Suprapubic skin (tissue), 4 donors: ENCODE measurements at regions not wholly inside any gene's neighbourhood (a gene's known extent, or its start where the extent isn't known, plus 50 kb on each side); places are given as distances from the start of the nearest gene placed in this dataset.

Experiments
- DNase-seq, 2 donors: peaks; one replicate each; pipeline ENCODE4 v3.0.0-alpha.2; 2019; ENCODE audit warnings: low spot score in 2 of 2
- H3K27ac ChIP-seq: fragments of 200-600 bp; sonication (generic); one replicate; pipeline ENCODE4 v1.5.1; 2019
- H3K27me3 ChIP-seq: fragments of 200-600 bp; sonication (generic); one replicate; pipeline ENCODE4 v1.5.1; 2019
- H3K36me3 ChIP-seq: fragments of 200-600 bp; sonication (generic); one replicate; pipeline ENCODE4 v1.5.1; 2019
- H3K4me1 ChIP-seq: fragments of 200-600 bp; sonication (generic); one replicate; pipeline ENCODE4 v1.5.1; 2019
- H3K4me3 ChIP-seq: fragments of 200-600 bp; sonication (generic); one replicate; pipeline ENCODE4 v1.5.1; 2019; ENCODE audit warnings: mild to moderate bottlenecking
- H3K9me3 ChIP-seq: fragments of 200-600 bp; sonication (generic); one replicate; pipeline ENCODE4 v1.5.1; 2019
- EP300 ChIP-seq: sonication (generic); formaldehyde crosslinking; IDR thresholded peaks from one replicate; pipeline ENCODE4 v1.6.1; 2017; ENCODE audit warnings: antibody characterized with exemption
- POLR2A ChIP-seq, 2 donors: fragments of 450-650 bp; IDR thresholded peaks; one replicate each; pipeline ENCODE4 v1.6.1; 2017; ENCODE audit warnings: antibody characterized with exemption in 2 of 2, mild to moderate bottlenecking in 2 of 2, moderate library complexity in 2 of 2
- POLR2AphosphoS5 ChIP-seq, 3 donors: sonication (generic); formaldehyde crosslinking; IDR thresholded peaks; one replicate each; pipeline ENCODE4 v1.6.1; 2017; ENCODE audit warnings: antibody characterized with exemption in 3 of 3
- WGBS: methylation state at CpG from one replicate; pipeline ENCODE4 v1.1.5; 2018; 5-methylcytosine and 5-hydroxymethylcytosine counted together
- TF ChIP-seq, protein P1 (sequence below), 2 donors: fragments of 200-600 bp in 1 of 2; fragments of 450-650 bp in 1 of 2; sonication (generic) in 1 of 2; IDR thresholded peaks; one replicate each; pipeline ENCODE4 v1.5.1; 2016 to 2019; ENCODE audit warnings: antibody characterized with exemption in 2 of 2, mild to moderate bottlenecking in 1 of 2, moderate library complexity in 1 of 2

DNA sequence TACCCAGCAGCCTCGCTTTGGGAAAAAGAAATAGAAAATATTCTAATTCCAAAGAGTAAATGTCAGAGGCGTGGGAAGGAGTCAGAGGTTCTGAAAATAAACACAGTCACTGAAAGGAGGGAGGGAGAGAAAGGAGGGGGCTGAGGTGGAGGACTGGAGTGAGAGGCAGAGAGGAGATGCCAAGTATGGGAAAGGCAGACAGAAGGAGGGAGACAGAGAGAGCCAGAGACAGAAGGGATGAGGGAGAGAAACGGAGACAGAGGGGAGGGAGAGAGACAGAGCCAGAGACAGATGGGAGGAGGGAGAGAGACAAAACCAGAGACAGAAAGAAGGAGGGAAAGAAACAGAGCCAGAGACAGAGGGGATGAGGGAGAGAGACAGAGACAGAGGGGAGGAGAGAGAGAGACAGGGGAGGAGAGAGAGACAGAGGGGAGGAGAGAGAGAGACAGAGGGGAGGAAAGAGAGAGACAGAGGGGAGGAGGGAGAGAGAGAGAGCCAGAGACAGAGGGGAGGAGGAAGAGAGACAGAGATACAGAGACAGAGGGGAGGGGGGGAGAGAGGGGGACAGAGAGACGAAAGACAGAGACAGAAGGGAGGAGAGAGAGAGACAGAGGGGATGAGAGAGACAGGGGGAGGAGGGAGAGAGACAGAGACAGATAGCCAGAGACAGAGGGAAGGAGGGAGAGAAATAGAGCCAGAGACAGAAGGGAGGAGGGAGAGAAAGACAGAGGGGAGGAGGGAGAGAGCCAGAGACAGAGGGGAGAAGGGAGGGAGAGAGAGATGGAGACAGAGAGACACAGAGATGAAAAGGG, 525.5 kb downstream of the MATN1 start:
- Histone ChIP-seq H3K4me3 (no peak overlapping the region), H3K36me3 (no peaks in the 10 kb centered on the region), H3K27ac (no peak overlapping the region), H3K27me3 (peaks cover 3% of the 10 kb centered on the region), H3K9me3 (no peaks in the 10 kb centered on the region), H3K4me1 (peaks cover 9% of the 10 kb centered on the region)
- 43% methylated on average over 4 of the region's 4 CpGs for WGBS
- no peak for DNase-seq
- no peak for TF ChIP-seq POLR2AphosphoS5 (IDR thresholded peaks at IDR 0.05)
- no peak for TF ChIP-seq EP300
- no peak for TF ChIP-seq POLR2A (IDR thresholded peaks at IDR 0.05)
- TF ChIP-seq, protein P1, sequence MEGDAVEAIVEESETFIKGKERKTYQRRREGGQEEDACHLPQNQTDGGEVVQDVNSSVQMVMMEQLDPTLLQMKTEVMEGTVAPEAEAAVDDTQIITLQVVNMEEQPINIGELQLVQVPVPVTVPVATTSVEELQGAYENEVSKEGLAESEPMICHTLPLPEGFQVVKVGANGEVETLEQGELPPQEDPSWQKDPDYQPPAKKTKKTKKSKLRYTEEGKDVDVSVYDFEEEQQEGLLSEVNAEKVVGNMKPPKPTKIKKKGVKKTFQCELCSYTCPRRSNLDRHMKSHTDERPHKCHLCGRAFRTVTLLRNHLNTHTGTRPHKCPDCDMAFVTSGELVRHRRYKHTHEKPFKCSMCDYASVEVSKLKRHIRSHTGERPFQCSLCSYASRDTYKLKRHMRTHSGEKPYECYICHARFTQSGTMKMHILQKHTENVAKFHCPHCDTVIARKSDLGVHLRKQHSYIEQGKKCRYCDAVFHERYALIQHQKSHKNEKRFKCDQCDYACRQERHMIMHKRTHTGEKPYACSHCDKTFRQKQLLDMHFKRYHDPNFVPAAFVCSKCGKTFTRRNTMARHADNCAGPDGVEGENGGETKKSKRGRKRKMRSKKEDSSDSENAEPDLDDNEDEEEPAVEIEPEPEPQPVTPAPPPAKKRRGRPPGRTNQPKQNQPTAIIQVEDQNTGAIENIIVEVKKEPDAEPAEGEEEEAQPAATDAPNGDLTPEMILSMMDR (IDR thresholded peaks at IDR 0.05) = no peak

DNA sequence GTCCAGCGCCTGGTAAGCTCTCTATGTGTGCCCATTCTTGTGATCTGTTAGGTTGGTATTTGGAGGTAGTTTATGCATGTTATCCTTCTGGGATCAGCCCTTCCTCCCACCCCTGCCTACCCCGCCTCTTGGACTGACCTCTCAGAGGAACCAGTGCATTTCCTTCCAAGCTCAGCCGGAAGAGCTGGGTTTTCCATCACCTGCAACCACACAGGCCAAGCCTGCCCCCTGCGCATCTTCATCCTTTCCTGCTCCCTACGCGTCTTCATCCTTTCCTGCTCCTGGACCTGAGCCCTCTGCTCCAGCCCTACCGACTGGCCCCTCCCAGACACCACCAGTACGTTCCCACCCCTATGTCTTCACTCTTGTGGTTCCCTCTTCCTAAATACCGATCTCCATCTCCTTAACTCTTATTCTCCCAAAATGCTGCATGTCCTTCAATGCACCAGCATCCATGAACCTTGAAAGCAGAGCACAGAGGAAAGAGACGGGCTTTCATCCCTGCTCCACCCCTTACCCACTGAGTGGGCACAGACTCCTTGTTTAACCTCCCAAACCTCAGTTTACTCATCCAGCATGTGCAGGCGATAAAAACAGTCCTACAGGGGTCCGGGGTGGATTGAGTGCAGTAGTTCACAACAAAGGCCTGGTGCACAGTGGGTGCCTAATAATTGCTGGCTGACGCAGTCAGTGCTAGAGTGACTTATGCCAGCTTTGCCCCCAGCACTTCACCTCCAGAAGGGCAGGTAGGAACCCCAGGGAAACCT, 526.3 kb downstream of the MATN1 start:
- Histone ChIP-seq H3K27me3 (peaks cover 3% of the 10 kb centered on the region), H3K27ac (no peak overlapping the region), H3K4me1 (peaks cover 9% of the 10 kb centered on the region), H3K36me3 (no peaks in the 10 kb centered on the region), H3K4me3 (no peak overlapping the region), H3K9me3 (no peaks in the 10 kb centered on the region)
- no peak for TF ChIP-seq POLR2AphosphoS5 (IDR thresholded peaks at IDR 0.05)
- TF ChIP-seq POLR2A (IDR thresholded peaks at IDR 0.05) = no peak
- TF ChIP-seq EP300 = no peak
- TF ChIP-seq, protein P1 (IDR thresholded peaks at IDR 0.05) = no peak
- 64% methylated on average over 13 of the region's 13 CpGs for WGBS
- DNase-seq = no peak

DNA sequence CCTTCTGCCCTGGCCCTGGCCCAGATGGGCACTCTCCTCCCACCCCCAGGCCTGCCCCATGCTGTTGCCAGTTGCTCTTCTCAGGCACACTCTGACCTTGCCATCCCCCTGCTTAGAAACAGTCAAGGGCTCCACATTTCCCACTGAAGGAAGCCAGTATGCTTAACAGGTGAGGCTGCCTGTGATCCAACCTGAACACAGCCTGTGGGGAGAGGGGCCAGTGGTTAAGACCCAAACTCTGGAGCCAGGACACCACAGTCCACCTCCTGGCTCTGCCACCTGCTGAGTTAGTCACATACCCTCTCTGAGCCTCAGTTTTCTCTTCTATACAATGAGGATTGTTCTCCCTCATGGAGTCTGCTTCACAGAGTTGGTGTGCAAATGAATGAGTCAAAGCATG, 526.9 kb downstream of the MATN1 start:
- TF ChIP-seq EP300 (no peak), POLR2A (IDR thresholded peaks at IDR 0.05) (no peak), POLR2AphosphoS5 (IDR thresholded peaks at IDR 0.05) (no peak)
- TF ChIP-seq, protein P1 (IDR thresholded peaks at IDR 0.05) = no peak

DNA sequence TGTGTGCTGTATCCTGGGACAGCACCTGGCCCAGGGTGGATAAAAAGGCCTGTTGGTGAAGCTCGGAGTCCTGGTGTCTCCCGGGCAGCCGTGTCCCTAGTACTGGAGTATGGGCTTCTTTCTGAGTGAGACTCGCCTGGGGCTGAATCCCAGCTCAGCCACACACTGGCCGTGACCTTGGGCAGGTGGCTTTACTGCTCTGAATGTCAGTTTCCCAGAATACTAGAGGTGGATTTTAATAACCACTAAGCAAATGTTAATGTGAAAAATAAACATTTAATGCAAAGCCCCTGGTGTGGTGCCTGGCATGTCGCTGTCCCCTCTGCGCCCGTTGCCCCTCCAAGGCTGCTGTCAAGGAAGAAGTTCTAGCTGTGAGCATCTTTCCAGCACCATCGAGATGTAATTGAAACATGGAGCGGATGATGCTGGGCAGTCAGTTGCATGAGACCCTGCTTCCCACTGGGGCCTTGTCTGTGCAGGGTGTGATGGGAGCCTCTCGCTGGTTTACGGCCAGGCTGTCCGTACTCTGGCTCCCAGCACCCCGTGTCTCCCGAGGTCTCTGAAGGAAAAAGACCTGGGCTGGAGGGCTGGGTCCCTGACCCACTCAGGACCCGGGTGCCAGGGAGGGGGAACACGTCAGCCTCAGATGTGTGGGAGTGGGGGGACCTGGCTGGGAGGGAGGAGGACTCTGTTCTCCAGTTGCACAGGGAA, 527.8 kb downstream of the MATN1 start:
- peak in 1 of 2 donors; percentile 74 for DNase-seq
- Histone ChIP-seq H3K27ac (no peak overlapping the region), H3K4me3 (no peak overlapping the region), H3K9me3 (no peaks in the 10 kb centered on the region), H3K36me3 (no peaks in the 10 kb centered on the region), H3K27me3 (peaks cover 3% of the 10 kb centered on the region), H3K4me1 (peaks cover 14% of the 10 kb centered on the region)
- TF ChIP-seq POLR2AphosphoS5 (IDR thresholded peaks at IDR 0.05) (no peak), POLR2A (IDR thresholded peaks at IDR 0.05) (no peak), EP300 (no peak)
- TF ChIP-seq, protein P1 (IDR thresholded peaks at IDR 0.05) = no peak
- whole genome bisulfite sequencing = 74% methylated on average over 5 of the region's 17 CpGs

More for the DNA sequence above, 526.9 kb downstream of the MATN1 start:
- no peaks in the 10 kb centered on the region for H3K9me3 ChIP-seq
- peaks cover 9% of the 10 kb centered on the region for H3K4me1 ChIP-seq
- peak in 1 of 2 donors; percentile 43 for DNase-seq
- no peak overlapping the region for H3K4me3 ChIP-seq
- H3K27me3 ChIP-seq = peaks cover 3% of the 10 kb centered on the region
- no peak overlapping the region for H3K27ac ChIP-seq
- no peaks in the 10 kb centered on the region for H3K36me3 ChIP-seq
